K562 (cell line): ENCODE measurements at regions not wholly inside any gene's neighbourhood (a gene's known extent, or its start where the extent isn't known, plus 50 kb on each side); places are given as distances from the start of the nearest gene placed in this dataset.

Source experiments
- ATAC-seq: fragments of 200-7000 bp; cut with Tn5 transposase; 3 replicates; pipeline ENCODE4 v1.9.1; 2020; ENCODE audit warnings: moderate library complexity
- BruUV-seq: library from RNA; stranded (reverse); fragments of 400-500 nt; replicated peaks from 2 replicates; lab custom pipeline; 2021; lab: Mats Ljungman, UMichigan
- CTCF ChIA-PET: fragments of 300-600 bp; formaldehyde crosslinking; extraction: SDS; loops from one replicate; lab custom pipeline; 2021; ENCODE audit warnings: low intra/inter-chr PET ratio; lab: Yijun Ruan, JAX
- POLR2A ChIA-PET: fragments of 300-600, 350-650 bp; sonication (Branson Sonifier 250); formaldehyde crosslinking; extraction: SDS; loops from one replicate; lab custom pipeline; 2021; ENCODE audit warnings: antibody characterized with exemption, inconsistent platforms; lab: Yijun Ruan, JAX
- DNase-seq, 4 experiments: peaks; one replicate each; pipeline versions ENCODE4 v3.0.0 to v3.0.0-alpha.2; 2011 to 2018; ENCODE audit warnings: low spot score in 3 of 4, mixed read lengths in 3 of 4; ENCODE audit errors: extremely low read depth in 1 of 4
- FAIRE-seq: peaks from 2 replicates; lab custom pipeline; 2011; peaks lifted over from hg19 to GRCh38; lab: Jason Lieb, UNC
- H2AFZ ChIP-seq: 2 replicates; pipeline ENCODE4 v1.6.0; 2011; ENCODE audit warnings: low read depth, low read length, control low read depth, inconsistent platforms
- H3K27ac ChIP-seq: fragments of 200-600 bp; 3 replicates; pipeline ENCODE4 v1.8.0; 2011; ENCODE audit warnings: low read depth, mild to moderate bottlenecking, control low read depth, inconsistent platforms, low read length, moderate library complexity, mixed read lengths; ENCODE audit errors: extremely low read depth
- H3K27me3 ChIP-seq, 2 experiments: fragments of 300-600 bp in 1 of 2; 2 replicates in 1 of 2; 3 replicates in 1 of 2; pipeline versions ENCODE4 v1.6.0 to v1.8.0; 2011; ENCODE audit warnings: inconsistent platforms in 2 of 2, low read length in 2 of 2, mild to moderate bottlenecking in 1 of 2, mixed read lengths in 1 of 2, moderate library complexity in 1 of 2; ENCODE audit not compliant: control insufficient read depth in 2 of 2, insufficient read depth in 2 of 2
- H3K36me3 ChIP-seq: fragments of 300-600 bp; 3 replicates; pipeline ENCODE4 v1.8.0; 2011; ENCODE audit warnings: mild to moderate bottlenecking, low read length, inconsistent platforms; ENCODE audit not compliant: control insufficient read depth, insufficient read depth
- H3K4me1 ChIP-seq, 2 experiments: fragments of 200-600 bp in 1 of 2; replicated peaks in 1 of 2; 2 replicates in 1 of 2; 3 replicates in 1 of 2; pipeline versions ENCODE4 v1.5.1 to v1.8.0; 2011; ENCODE audit warnings: inconsistent platforms in 2 of 2, low read length in 2 of 2, mild to moderate bottlenecking in 1 of 2, mixed read lengths in 1 of 2, moderate library complexity in 1 of 2; ENCODE audit not compliant: control insufficient read depth in 2 of 2, insufficient read depth in 2 of 2
- H3K4me2 ChIP-seq: 2 replicates; pipeline ENCODE4 v1.6.1; 2011; ENCODE audit warnings: low read length, control low read depth, inconsistent platforms, mixed read lengths; ENCODE audit not compliant: insufficient read depth
- H3K4me3 ChIP-seq: fragments of 200-600 bp; sonication (generic), shearing (Covaris generic); 2 replicates; pipeline ENCODE4 v1.5.1; 2016; ENCODE audit warnings: control low read depth, inconsistent platforms
- H3K79me2 ChIP-seq: fragments of 200-600 bp; 3 replicates; pipeline ENCODE4 v1.8.0; 2011; ENCODE audit warnings: low read length, inconsistent platforms; ENCODE audit not compliant: control insufficient read depth, insufficient read depth
- H3K9ac ChIP-seq, 2 experiments: 2 replicates each; pipeline versions ENCODE4 v1.6.0 to v1.6.1; 2011; ENCODE audit warnings: low read depth in 2 of 2, low read length in 2 of 2, control low read depth in 1 of 2, inconsistent platforms in 1 of 2, mild to moderate bottlenecking in 1 of 2, mixed read lengths in 1 of 2; ENCODE audit not compliant: insufficient read depth in 1 of 2
- H3K9me1 ChIP-seq: one replicate; pipeline ENCODE4 v1.6.0; 2011; ENCODE audit warnings: inconsistent platforms, mild to moderate bottlenecking, low read length, moderate library complexity; ENCODE audit not compliant: control insufficient read depth, insufficient read depth
- H3K9me3 ChIP-seq: replicated peaks from 2 replicates; pipeline ENCODE4 v1.5.1; 2011; ENCODE audit warnings: low read depth, low read length, inconsistent platforms; ENCODE audit not compliant: control insufficient read depth, insufficient read depth
- H4K20me1 ChIP-seq: replicated peaks from 2 replicates; pipeline ENCODE4 v1.6.1; 2011; ENCODE audit warnings: low read length, inconsistent platforms, mixed read lengths; ENCODE audit not compliant: control insufficient read depth, insufficient read depth
- BRF1 ChIP-seq: IDR thresholded peaks from 3 replicates; pipeline ENCODE4 v1.6.1; 2011; ENCODE audit warnings: borderline replicate concordance, mild to moderate bottlenecking; ENCODE audit not compliant: insufficient read length; ENCODE audit errors: extremely low read depth
- CHD1 ChIP-seq: fragments of 200-600 bp; sonication (generic); IDR thresholded peaks from one replicate; pipeline ENCODE4 v1.6.1; 2012; ENCODE audit warnings: mild to moderate bottlenecking, moderate library complexity, low read length, inconsistent platforms
- IFI16 ChIP-seq: fragments of 250-450 bp; sonication (Bioruptor Pico); IDR thresholded peaks from 2 replicates; pipeline ENCODE4 v2.1.2; 2022; ENCODE audit warnings: mild to moderate bottlenecking, inconsistent platforms
- MBD2 ChIP-seq: sonication (generic); IDR thresholded peaks from 2 replicates; pipeline ENCODE4 v1.6.1; 2016; ENCODE audit warnings: low read depth, borderline replicate concordance
- SMARCC2 ChIP-seq: fragments of 450-650 bp; IDR thresholded peaks from 2 replicates; pipeline ENCODE4 v1.6.1; 2017; ENCODE audit warnings: antibody characterized with exemption, moderate library complexity, mild to moderate bottlenecking, low read depth
- SREBF1 ChIP-seq: fragments of 150-350 bp; IDR thresholded peaks from 2 replicates; pipeline ENCODE4 v1.6.1; 2014; ENCODE audit warnings: antibody characterized with exemption, low read depth, low read length, borderline replicate concordance
- SRSF1 ChIP-seq: fragments of 200-400 bp; formaldehyde crosslinking; IDR thresholded peaks from 2 replicates; pipeline ENCODE4 v1.6.1; 2017; ENCODE audit warnings: mild to moderate bottlenecking, low read depth, low read length, moderate library complexity
- TEAD1 ChIP-seq, 2 experiments: fragments of 450-650 bp in 1 of 2; sonication (generic) in 1 of 2; formaldehyde crosslinking; IDR thresholded peaks; 2 replicates each; pipeline versions ENCODE4 v1.4.0 to v1.8.0; 2020 to 2022; ENCODE audit warnings: mild to moderate bottlenecking in 2 of 2, missing genetic modification reagents in 1 of 2
- YBX1 ChIP-seq: fragments of 450-650 bp; IDR thresholded peaks from 2 replicates; pipeline ENCODE4 v1.7.1; 2016; ENCODE audit warnings: mild to moderate bottlenecking
- ZFP1 ChIP-seq: fragments of 450-650 bp; formaldehyde crosslinking; IDR thresholded peaks from 2 replicates; pipeline ENCODE4 v1.4.0; 2020; ENCODE audit warnings: mild to moderate bottlenecking, mixed read lengths
- ZNF347 ChIP-seq: fragments of 450-650 bp; formaldehyde crosslinking; IDR thresholded peaks from 2 replicates; pipeline ENCODE4 v1.4.0; 2020; ENCODE audit warnings: low read depth, mild to moderate bottlenecking, moderate library complexity
- ZNF41 ChIP-seq: fragments of 250-450 bp; sonication (Bioruptor Pico); conservative IDR thresholded peaks from 2 replicates; pipeline ENCODE4 v1.4.0; 2020; ENCODE audit warnings: mild to moderate bottlenecking
- WGBS: fragments of 100-300 bp; shearing (Covaris generic); methylation state at CpG from one replicate; pipeline ENCODE4 v1.1.6; 2016; ENCODE audit warnings: low coverage, mixed read lengths; ENCODE audit not compliant: insufficient coverage; ENCODE audit errors: missing lambda C conversion rate; 5-methylcytosine and 5-hydroxymethylcytosine counted together
- in situ Hi-C: fragments of 300-500 bp; cut with MboI; formaldehyde crosslinking; loops from 4 replicates; pipeline ENCODE4 v1.15.0; 2018; ENCODE audit warnings: inconsistent platforms, mixed read lengths
- intact Hi-C: fragments of 100-400 bp; cut with micrococcal nuclease; formaldehyde crosslinking; loops from 2 replicates; pipeline ENCODE4 v1.14.2; 2022
- TF ChIP-seq, protein P1 (sequence below): sonication (generic); formaldehyde crosslinking; IDR thresholded peaks from 2 replicates; pipeline ENCODE4 v1.8.0; 2022; ENCODE audit warnings: mild to moderate bottlenecking, missing genetic modification reagents
- TF ChIP-seq, protein P2 (sequence below): fragments of 450-650 bp; IDR thresholded peaks from one replicate; pipeline ENCODE4 v1.6.1; 2018; ENCODE audit warnings: mild to moderate bottlenecking, moderate library complexity; ENCODE audit not compliant: partially characterized antibody

DNA sequence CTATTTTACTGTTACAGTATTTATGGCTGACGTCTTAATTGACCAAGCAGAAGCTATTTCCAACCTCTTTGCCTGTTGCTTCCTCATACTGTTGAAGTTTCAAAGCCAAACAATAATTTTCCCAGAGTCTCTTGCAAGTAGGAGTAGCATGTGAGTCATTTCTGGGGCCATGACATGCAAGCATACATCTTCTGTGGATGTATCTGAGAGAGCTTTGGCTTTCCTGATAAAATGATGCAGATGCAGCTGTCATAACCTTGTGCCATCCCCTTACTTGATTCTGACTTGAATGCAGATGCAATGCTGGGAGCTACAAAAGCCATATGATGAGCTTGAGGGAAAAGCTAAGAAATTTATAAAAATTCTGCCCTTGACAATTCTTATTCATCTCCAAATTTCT is 243.1 kb upstream of the TENM4 start:
- in situ Hi-C loops: no loop called here
- POLR2A ChIA-PET: no interaction called here
- FAIRE-seq (no peak), ATAC-seq (no peak), DNase-seq (no peak)
- TF ChIP-seq MBD2 (no peak), ZFP1 (no peak), CHD1 (no peak), ZNF41 (CRISPR knock-in tag) (no peak), SMARCC2 (no peak), YBX1 (no peak), IFI16 (CRISPR knock-in tag) (no peak), ZNF347 (CRISPR knock-in tag) (no peak), SRSF1 (no peak), SREBF1 (no peak), TEAD1 (CRISPR knock-in tag; IDR thresholded peaks at IDR 0.05) (no peak), BRF1 (no peak)
- TF ChIP-seq, protein P1, sequence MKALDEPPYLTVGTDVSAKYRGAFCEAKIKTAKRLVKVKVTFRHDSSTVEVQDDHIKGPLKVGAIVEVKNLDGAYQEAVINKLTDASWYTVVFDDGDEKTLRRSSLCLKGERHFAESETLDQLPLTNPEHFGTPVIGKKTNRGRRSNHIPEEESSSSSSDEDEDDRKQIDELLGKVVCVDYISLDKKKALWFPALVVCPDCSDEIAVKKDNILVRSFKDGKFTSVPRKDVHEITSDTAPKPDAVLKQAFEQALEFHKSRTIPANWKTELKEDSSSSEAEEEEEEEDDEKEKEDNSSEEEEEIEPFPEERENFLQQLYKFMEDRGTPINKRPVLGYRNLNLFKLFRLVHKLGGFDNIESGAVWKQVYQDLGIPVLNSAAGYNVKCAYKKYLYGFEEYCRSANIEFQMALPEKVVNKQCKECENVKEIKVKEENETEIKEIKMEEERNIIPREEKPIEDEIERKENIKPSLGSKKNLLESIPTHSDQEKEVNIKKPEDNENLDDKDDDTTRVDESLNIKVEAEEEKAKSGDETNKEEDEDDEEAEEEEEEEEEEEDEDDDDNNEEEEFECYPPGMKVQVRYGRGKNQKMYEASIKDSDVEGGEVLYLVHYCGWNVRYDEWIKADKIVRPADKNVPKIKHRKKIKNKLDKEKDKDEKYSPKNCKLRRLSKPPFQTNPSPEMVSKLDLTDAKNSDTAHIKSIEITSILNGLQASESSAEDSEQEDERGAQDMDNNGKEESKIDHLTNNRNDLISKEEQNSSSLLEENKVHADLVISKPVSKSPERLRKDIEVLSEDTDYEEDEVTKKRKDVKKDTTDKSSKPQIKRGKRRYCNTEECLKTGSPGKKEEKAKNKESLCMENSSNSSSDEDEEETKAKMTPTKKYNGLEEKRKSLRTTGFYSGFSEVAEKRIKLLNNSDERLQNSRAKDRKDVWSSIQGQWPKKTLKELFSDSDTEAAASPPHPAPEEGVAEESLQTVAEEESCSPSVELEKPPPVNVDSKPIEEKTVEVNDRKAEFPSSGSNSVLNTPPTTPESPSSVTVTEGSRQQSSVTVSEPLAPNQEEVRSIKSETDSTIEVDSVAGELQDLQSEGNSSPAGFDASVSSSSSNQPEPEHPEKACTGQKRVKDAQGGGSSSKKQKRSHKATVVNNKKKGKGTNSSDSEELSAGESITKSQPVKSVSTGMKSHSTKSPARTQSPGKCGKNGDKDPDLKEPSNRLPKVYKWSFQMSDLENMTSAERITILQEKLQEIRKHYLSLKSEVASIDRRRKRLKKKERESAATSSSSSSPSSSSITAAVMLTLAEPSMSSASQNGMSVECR (CRISPR knock-in tag): no peak
- TF ChIP-seq, protein P2, sequence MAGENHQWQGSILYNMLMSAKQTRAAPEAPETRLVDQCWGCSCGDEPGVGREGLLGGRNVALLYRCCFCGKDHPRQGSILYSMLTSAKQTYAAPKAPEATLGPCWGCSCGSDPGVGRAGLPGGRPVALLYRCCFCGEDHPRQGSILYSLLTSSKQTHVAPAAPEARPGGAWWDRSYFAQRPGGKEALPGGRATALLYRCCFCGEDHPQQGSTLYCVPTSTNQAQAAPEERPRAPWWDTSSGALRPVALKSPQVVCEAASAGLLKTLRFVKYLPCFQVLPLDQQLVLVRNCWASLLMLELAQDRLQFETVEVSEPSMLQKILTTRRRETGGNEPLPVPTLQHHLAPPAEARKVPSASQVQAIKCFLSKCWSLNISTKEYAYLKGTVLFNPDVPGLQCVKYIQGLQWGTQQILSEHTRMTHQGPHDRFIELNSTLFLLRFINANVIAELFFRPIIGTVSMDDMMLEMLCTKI: no peak
- intact Hi-C loops: no loop called here
- Histone ChIP-seq H3K4me2 (no peak overlapping the region), H3K9ac (no peak overlapping the region), H4K20me1 (no peaks in the 10 kb centered on the region), H3K4me1 (no peaks in the 10 kb centered on the region), H3K9me1 (no peaks in the 10 kb centered on the region), H3K27ac (no peak overlapping the region), H3K36me3 (no peaks in the 10 kb centered on the region), H3K4me3 (no peak overlapping the region), H2AFZ (no peak overlapping the region), H3K27me3 (no peaks in the 10 kb centered on the region), H3K79me2 (no peaks in the 10 kb centered on the region), H3K9me3 (no peaks in the 10 kb centered on the region)
- BruUV-seq: no TSS peak
- WGBS: 8% methylated on average over 1 of the region's 1 CpG
- CTCF ChIA-PET: no interaction called here
